GM12864 (cell line): ENCODE measurements at regions not wholly inside any gene's neighbourhood (a gene's known extent, or its start where the extent isn't known, plus 50 kb on each side); places are given as distances from the start of the nearest gene placed in this dataset.

Experiments used
- DNase-seq: peaks from one replicate; pipeline ENCODE4 v3.0.0-alpha.2; 2011; ENCODE audit warnings: low read depth
- H3K4me3 ChIP-seq: 2 replicates; pipeline ENCODE4 v1.5.1; 2011; ENCODE audit warnings: mild to moderate bottlenecking, low read depth, low read length, control low read depth
- CTCF ChIP-seq: IDR thresholded peaks from 2 replicates; pipeline ENCODE4 v1.5.1; 2011; ENCODE audit warnings: low read depth, mild to moderate bottlenecking, moderate library complexity, low read length, control low read depth, inconsistent platforms; ENCODE audit errors: missing control alignments

GRCh38 chr5:71954329-71954728 is 152.9 kb upstream of the MAP1B start:
- no peak for DNase-seq
- no peak overlapping the region for H3K4me3 ChIP-seq
- no peak for TF ChIP-seq CTCF

- no peak overlapping the region for H3K4me3 ChIP-seq
- DNase-seq: no peak
- TF ChIP-seq CTCF: no peak
These were observed 151.6 kb upstream of the MAP1B start for GRCh38 chr5:71955723-71956122.

- no peak overlapping the region for H3K4me3 ChIP-seq
- no peak for DNase-seq
- no peak for TF ChIP-seq CTCF
These were observed 149.9 kb upstream of the MAP1B start for GRCh38 chr5:71957292-71957898.

GRCh38 chr5:71960195-71960594 is 147.1 kb upstream of the MAP1B start:
- H3K4me3 ChIP-seq: no peak overlapping the region
- no peak for DNase-seq
- TF ChIP-seq CTCF: no peak

GRCh38 chr5:71961786-71962185 is 145.5 kb upstream of the MAP1B start:
- TF ChIP-seq CTCF: no peak
- no peak for DNase-seq
- no peak overlapping the region for H3K4me3 ChIP-seq

GRCh38 chr5:71969460-71969859 is 137.8 kb upstream of the MAP1B start:
- TF ChIP-seq CTCF: no peak
- no peak overlapping the region for H3K4me3 ChIP-seq
- DNase-seq: no peak

GRCh38 chr5:71971862-71972261 is 135.4 kb upstream of the MAP1B start:
- TF ChIP-seq CTCF: no peak
- no peak overlapping the region for H3K4me3 ChIP-seq
- no peak for DNase-seq
